ENCODE measurements at regions not wholly inside any gene's neighbourhood (a gene's known extent, or its start where the extent isn't known, plus 50 kb on each side); places are given as distances from the start of the nearest gene placed in this dataset.
"Not testable (repeated sequence)": the region's sequence is repeated elsewhere in the genome, so short reads cannot be mapped to it uniquely, and the experiment has no call there.

DNA sequence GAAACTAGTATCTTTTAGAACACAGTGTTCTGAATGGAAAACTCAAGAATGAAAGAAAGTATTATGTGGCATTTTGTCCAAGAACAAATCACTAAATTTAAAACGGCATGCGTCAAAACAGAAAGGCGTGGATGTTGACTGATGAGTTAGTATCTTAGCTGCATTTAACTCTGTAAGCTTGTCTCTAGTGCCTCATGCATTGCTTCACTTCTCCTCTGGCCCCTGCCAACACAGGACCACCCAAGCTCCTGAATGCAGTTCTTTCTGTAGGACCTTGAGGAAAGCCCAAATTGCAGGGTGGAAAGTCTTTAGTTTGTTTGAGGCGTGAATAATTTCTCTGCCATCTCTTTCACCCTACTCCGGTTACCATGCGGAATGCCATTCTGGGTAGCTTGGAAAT lies 632.2 kb downstream of the COL12A1 start:
- H3K36me3 Mint-ChIP-seq (ENCODE audit: insufficient read depth), result no peaks in the 10 kb centered on the region
- H3K27me3 Mint-ChIP-seq, result no peaks in the 10 kb centered on the region
- no peak for DNase-seq (ENCODE audit: low spot score, unreplicated experiment)
- H3K4me3 Mint-ChIP-seq (ENCODE audit: low read depth), result no peak overlapping the region
- no peak overlapping the region for H3K27ac Mint-ChIP-seq
- no peak for TF ChIP-seq CTCF (IDR thresholded peaks at IDR 0.05; ENCODE audit: unreplicated experiment)
- H3K4me1 Mint-ChIP-seq (ENCODE audit: low read depth), result peaks cover 3% of the 10 kb centered on the region
- no peaks in the 10 kb centered on the region for H3K9me3 Mint-ChIP-seq (ENCODE audit: low read depth)

- H3K27me3 Mint-ChIP-seq, result no peaks in the 10 kb centered on the region
- no peak overlapping the region for H3K4me3 Mint-ChIP-seq (ENCODE audit: low read depth)
- TF ChIP-seq CTCF (IDR thresholded peaks at IDR 0.05; ENCODE audit: unreplicated experiment), result no peak
- no peaks in the 10 kb centered on the region for H3K4me1 Mint-ChIP-seq (ENCODE audit: low read depth)
- H3K36me3 Mint-ChIP-seq (ENCODE audit: insufficient read depth), result no peaks in the 10 kb centered on the region
- H3K9me3 Mint-ChIP-seq (ENCODE audit: low read depth), result no peaks in the 10 kb centered on the region
- no peak for DNase-seq (ENCODE audit: low spot score, unreplicated experiment)
- no peak overlapping the region for H3K27ac Mint-ChIP-seq
Observed at GRCh38 chr6:74570044-74570443, 635.8 kb downstream of the COL12A1 start.

DNA sequence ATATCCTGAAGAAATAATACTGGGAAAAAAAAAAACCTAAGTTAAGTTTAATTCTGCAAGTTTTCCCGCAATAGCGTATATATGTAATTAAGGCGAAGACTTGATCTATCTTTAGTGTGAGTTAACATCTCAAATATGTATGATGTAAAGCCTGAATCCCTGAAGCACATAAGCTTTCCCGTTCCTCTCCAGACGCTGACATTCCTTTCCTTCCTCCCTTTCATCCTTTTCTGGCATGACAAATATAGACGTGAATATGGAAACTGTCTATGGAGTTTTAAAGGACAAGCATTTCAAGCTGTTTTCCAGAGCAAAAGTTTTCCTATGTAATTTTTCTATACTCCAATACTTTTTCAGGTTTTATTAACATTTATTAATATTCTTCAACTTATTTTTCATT lies 637.0 kb downstream of the COL12A1 start:
- H3K27ac Mint-ChIP-seq, result no peak overlapping the region

GRCh38 chr6:74567923-74568290 lies 637.9 kb downstream of the COL12A1 start:
- not testable (repeated sequence) for H3K4me1 Mint-ChIP-seq (ENCODE audit: low read depth); H3K27me3 Mint-ChIP-seq; H3K4me3 Mint-ChIP-seq (ENCODE audit: low read depth); H3K27ac Mint-ChIP-seq; H3K9me3 Mint-ChIP-seq (ENCODE audit: low read depth); DNase-seq (ENCODE audit: low spot score, unreplicated experiment); H3K36me3 Mint-ChIP-seq (ENCODE audit: insufficient read depth)

More for the DNA sequence above, 637.0 kb downstream of the COL12A1 start:
- Mint-ChIP-seq H3K36me3 (ENCODE audit: insufficient read depth) (no peaks in the 10 kb centered on the region), H3K27me3 (no peaks in the 10 kb centered on the region), H3K4me3 (ENCODE audit: low read depth) (no peak overlapping the region), H3K9me3 (ENCODE audit: low read depth) (no peaks in the 10 kb centered on the region), H3K4me1 (ENCODE audit: low read depth) (no peaks in the 10 kb centered on the region)
- no peak for TF ChIP-seq CTCF (IDR thresholded peaks at IDR 0.05; ENCODE audit: unreplicated experiment)
- DNase-seq (ENCODE audit: low spot score, unreplicated experiment), result no peak

- no peaks in the 10 kb centered on the region for H3K27me3 Mint-ChIP-seq
- H3K4me1 Mint-ChIP-seq (ENCODE audit: low read depth), result no peaks in the 10 kb centered on the region
- DNase-seq (ENCODE audit: low spot score, unreplicated experiment), result no peak
- H3K9me3 Mint-ChIP-seq (ENCODE audit: low read depth), result no peaks in the 10 kb centered on the region
- no peak overlapping the region for H3K27ac Mint-ChIP-seq
- H3K36me3 Mint-ChIP-seq (ENCODE audit: insufficient read depth), result no peaks in the 10 kb centered on the region
- no peak for TF ChIP-seq CTCF (IDR thresholded peaks at IDR 0.05; ENCODE audit: unreplicated experiment)
- no peak overlapping the region for H3K4me3 Mint-ChIP-seq (ENCODE audit: low read depth)
Observed at GRCh38 chr6:74567281-74567922, 638.5 kb downstream of the COL12A1 start.

DNA sequence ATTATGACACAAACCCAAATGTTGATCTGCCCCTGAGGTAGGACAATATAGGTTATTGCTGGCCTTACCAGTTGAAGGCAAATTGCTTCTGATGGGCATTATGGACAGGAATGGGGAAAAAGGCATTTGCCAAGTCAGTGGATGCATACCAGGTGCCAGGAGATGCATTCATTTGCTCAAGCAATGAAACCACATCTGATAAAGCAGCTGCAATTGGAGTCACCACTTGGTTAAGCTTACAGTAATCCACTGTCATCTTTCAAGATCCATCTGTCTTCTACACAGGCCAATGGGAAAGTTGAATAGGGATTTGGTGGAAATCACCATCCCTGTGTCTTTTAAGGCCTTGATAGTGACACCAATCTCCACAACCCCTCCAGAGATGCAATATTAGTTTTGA lies 648.6 kb downstream of the COL12A1 start:
- no peak overlapping the region for H3K27ac Mint-ChIP-seq
- no peak overlapping the region for H3K4me3 Mint-ChIP-seq (ENCODE audit: low read depth)
- H3K27me3 Mint-ChIP-seq, result no peaks in the 10 kb centered on the region
- no peak for TF ChIP-seq CTCF (IDR thresholded peaks at IDR 0.05; ENCODE audit: unreplicated experiment)
- no peaks in the 10 kb centered on the region for H3K36me3 Mint-ChIP-seq (ENCODE audit: insufficient read depth)
- no peak for DNase-seq (ENCODE audit: low spot score, unreplicated experiment)
- no peaks in the 10 kb centered on the region for H3K4me1 Mint-ChIP-seq (ENCODE audit: low read depth)
- peaks cover 16% of the 10 kb centered on the region for H3K9me3 Mint-ChIP-seq (ENCODE audit: low read depth)
